Adipocyte (in vitro differentiated cells): ENCODE measurements at regions not wholly inside any gene's neighbourhood (a gene's known extent, or its start where the extent isn't known, plus 50 kb on each side); places are given as distances from the start of the nearest gene placed in this dataset.
A peak's percentile ranks its signal among the peaks of the same experiment; 100 is the strongest.
"Not testable (repeated sequence)": the region's sequence is repeated elsewhere in the genome, so short reads cannot be mapped to it uniquely, and the experiment has no call there.

Experiments
- DNase-seq: peaks from one replicate; pipeline ENCODE4 v3.0.0-alpha.2; 2015; ENCODE audit warnings: low read depth
- H3K27me3 ChIP-seq: replicated peaks from 2 replicates; pipeline ENCODE4 v1.7.0; 2013; ENCODE audit warnings: mild to moderate bottlenecking, low read length, moderate library complexity; ENCODE audit not compliant: control insufficient read depth, insufficient read depth
- H3K36me3 ChIP-seq: 2 replicates; pipeline ENCODE4 v1.7.0; 2013; ENCODE audit warnings: low read length, mild to moderate bottlenecking, moderate library complexity; ENCODE audit not compliant: control insufficient read depth, insufficient read depth, severe bottlenecking
- H3K4me1 ChIP-seq: 2 replicates; pipeline ENCODE4 v1.7.0; 2013; ENCODE audit warnings: mild to moderate bottlenecking, low read length, moderate library complexity; ENCODE audit not compliant: control insufficient read depth, insufficient read depth
- H3K4me3 ChIP-seq: 2 replicates; pipeline ENCODE4 v1.7.0; 2013; ENCODE audit warnings: mild to moderate bottlenecking, low read length, moderate library complexity
- H3K9ac ChIP-seq: 2 replicates; pipeline ENCODE4 v1.7.0; 2013; ENCODE audit warnings: mild to moderate bottlenecking, low read length, moderate library complexity
- H3K9me3 ChIP-seq: 2 replicates; pipeline ENCODE4 v1.7.0; 2013; ENCODE audit warnings: mild to moderate bottlenecking, low read length, moderate library complexity; ENCODE audit not compliant: control insufficient read depth

GRCh38 chr15:62416526-62416925 lies 251.4 kb upstream of the C2CD4B start:
- H3K27me3 ChIP-seq, result no peaks in the 10 kb centered on the region

GRCh38 chr15:62417439-62417838 lies 252.4 kb upstream of the C2CD4B start:
- DNase-seq, result peak; percentile 38
- Histone ChIP-seq H3K4me3 (no peak overlapping the region), H3K36me3 (no peaks in the 10 kb centered on the region), H3K4me1 (peaks cover 59% of the 10 kb centered on the region), H3K27me3 (no peaks in the 10 kb centered on the region), H3K9ac (no peak overlapping the region), H3K9me3 (no peaks in the 10 kb centered on the region)

More at GRCh38 chr15:62416526-62416925, 251.4 kb upstream of the C2CD4B start:
- peaks cover 62% of the 10 kb centered on the region for H3K4me1 ChIP-seq
- H3K4me3 ChIP-seq, result no peak overlapping the region
- H3K9ac ChIP-seq, result no peak overlapping the region
- no peaks in the 10 kb centered on the region for H3K9me3 ChIP-seq
- DNase-seq, result no peak
- H3K36me3 ChIP-seq, result no peaks in the 10 kb centered on the region

GRCh38 chr15:62418496-62418895 lies 253.4 kb upstream of the C2CD4B start:
- H3K36me3 ChIP-seq, H3K9me3 ChIP-seq, H3K4me3 ChIP-seq, DNase-seq, H3K27me3 ChIP-seq, H3K9ac ChIP-seq: not testable (repeated sequence)
- H3K4me1 ChIP-seq, result peaks cover 49% of the 10 kb centered on the region

GRCh38 chr15:62419192-62419591 lies 254.1 kb upstream of the C2CD4B start:
- Histone ChIP-seq H3K9ac (no peak overlapping the region), H3K36me3 (peaks cover 9% of the 10 kb centered on the region), H3K9me3 (no peaks in the 10 kb centered on the region), H3K4me1 (peaks cover 43% of the 10 kb centered on the region), H3K27me3 (no peaks in the 10 kb centered on the region), H3K4me3 (no peak overlapping the region)
- DNase-seq, result no peak

GRCh38 chr15:62420371-62420770 lies 255.3 kb upstream of the C2CD4B start:
- H3K27me3 ChIP-seq, DNase-seq, H3K4me3 ChIP-seq, H3K9ac ChIP-seq, H3K9me3 ChIP-seq: not testable (repeated sequence)
- peaks cover 33% of the 10 kb centered on the region for H3K4me1 ChIP-seq
- peaks cover 13% of the 10 kb centered on the region for H3K36me3 ChIP-seq

- no peak for DNase-seq
- Histone ChIP-seq H3K9me3 (no peaks in the 10 kb centered on the region), H3K4me3 (no peak overlapping the region), H3K27me3 (no peaks in the 10 kb centered on the region), H3K36me3 (peaks cover 13% of the 10 kb centered on the region), H3K4me1 (peaks cover 30% of the 10 kb centered on the region), H3K9ac (no peak overlapping the region)
Measured at GRCh38 chr15:62421289-62421688, 256.2 kb upstream of the C2CD4B start.

- Histone ChIP-seq H3K9ac (peak overlapping the region; percentile 12), H3K27me3 (no peaks in the 10 kb centered on the region), H3K36me3 (peaks cover 17% of the 10 kb centered on the region), H3K4me1 (peaks cover 37% of the 10 kb centered on the region), H3K9me3 (no peaks in the 10 kb centered on the region), H3K4me3 (peak overlapping the region; percentile 18)
- peak; percentile 34 for DNase-seq
Measured at GRCh38 chr15:62426387-62426956, 261.4 kb upstream of the C2CD4B start.

- H3K4me1 ChIP-seq, result peaks cover 55% of the 10 kb centered on the region
- no peaks in the 10 kb centered on the region for H3K9me3 ChIP-seq
- no peak for DNase-seq
- H3K36me3 ChIP-seq, result peaks cover 10% of the 10 kb centered on the region
- no peak overlapping the region for H3K9ac ChIP-seq
- no peak overlapping the region for H3K4me3 ChIP-seq
- no peaks in the 10 kb centered on the region for H3K27me3 ChIP-seq
Measured at GRCh38 chr15:62428259-62428658, 263.2 kb upstream of the C2CD4B start.

GRCh38 chr15:62428851-62429598 lies 263.9 kb upstream of the C2CD4B start:
- no peak for DNase-seq
- Histone ChIP-seq H3K9ac (no peak overlapping the region), H3K4me1 (peaks cover 58% of the 10 kb centered on the region), H3K27me3 (no peaks in the 10 kb centered on the region), H3K4me3 (no peak overlapping the region), H3K9me3 (no peaks in the 10 kb centered on the region), H3K36me3 (peaks cover 8% of the 10 kb centered on the region)

- Histone ChIP-seq H3K27me3 (no peaks in the 10 kb centered on the region), H3K4me1 (peaks cover 58% of the 10 kb centered on the region), H3K36me3 (peaks cover 4% of the 10 kb centered on the region), H3K9ac (no peak overlapping the region), H3K4me3 (no peak overlapping the region), H3K9me3 (no peaks in the 10 kb centered on the region)
- DNase-seq, result no peak
Measured at GRCh38 chr15:62430056-62430455, 265.0 kb upstream of the C2CD4B start.

GRCh38 chr15:62430552-62430951 lies 265.5 kb upstream of the C2CD4B start:
- no peaks in the 10 kb centered on the region for H3K9me3 ChIP-seq
- H3K27me3 ChIP-seq, result no peaks in the 10 kb centered on the region
- no peak for DNase-seq
- peaks cover 4% of the 10 kb centered on the region for H3K36me3 ChIP-seq
- no peak overlapping the region for H3K4me3 ChIP-seq
- H3K9ac ChIP-seq, result no peak overlapping the region
- peaks cover 58% of the 10 kb centered on the region for H3K4me1 ChIP-seq
